ENCODE measurements at regions not wholly inside any gene's neighbourhood (a gene's known extent, or its start where the extent isn't known, plus 50 kb on each side); places are given as distances from the start of the nearest gene placed in this dataset.

DNA sequence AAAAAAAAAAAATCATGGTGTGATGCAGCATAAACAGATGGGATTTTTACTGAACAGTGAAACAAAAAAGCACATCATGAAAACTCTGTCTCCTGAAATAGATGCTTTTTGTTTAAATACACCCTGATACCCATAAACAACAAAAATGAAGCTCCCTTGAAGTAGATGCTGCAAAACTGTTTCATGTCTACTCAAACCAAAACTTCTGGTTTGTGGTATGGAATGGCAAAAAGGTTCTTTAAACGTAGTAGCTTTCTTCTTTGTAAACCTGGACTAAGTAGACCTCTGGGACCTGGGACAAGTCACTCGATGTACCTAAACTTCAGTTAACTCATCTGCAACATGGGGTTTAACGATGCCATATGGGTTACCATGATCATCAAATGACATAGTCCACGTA is 64.4 kb upstream of the RAPH1 start:
- no peak for TF ChIP-seq TAF1 (IDR thresholded peaks at IDR 0.05; ENCODE audit: borderline replicate concordance, insufficient read depth, low read length)
- TF ChIP-seq POLR2AphosphoS5 (IDR thresholded peaks at IDR 0.05; ENCODE audit: low read depth, low read length), result no peak
- no peak for TF ChIP-seq SIN3A (IDR thresholded peaks at IDR 0.05; ENCODE audit: borderline replicate concordance, insufficient read depth, low read length)
